Stimulated activated CD4-positive, alpha-beta T cell treated with anti-CD3 and anti-CD28 coated beads, Interleukin-15, amount 100 ng/mL, for 24 hours (primary cell): ENCODE measurements at regions not wholly inside any gene's neighbourhood (a gene's known extent, or its start where the extent isn't known, plus 50 kb on each side); places are given as distances from the start of the nearest gene placed in this dataset.

Experiments used
- DNase-seq: peaks from one replicate; pipeline ENCODE4 v3.0.0-alpha.2; 2020

DNA sequence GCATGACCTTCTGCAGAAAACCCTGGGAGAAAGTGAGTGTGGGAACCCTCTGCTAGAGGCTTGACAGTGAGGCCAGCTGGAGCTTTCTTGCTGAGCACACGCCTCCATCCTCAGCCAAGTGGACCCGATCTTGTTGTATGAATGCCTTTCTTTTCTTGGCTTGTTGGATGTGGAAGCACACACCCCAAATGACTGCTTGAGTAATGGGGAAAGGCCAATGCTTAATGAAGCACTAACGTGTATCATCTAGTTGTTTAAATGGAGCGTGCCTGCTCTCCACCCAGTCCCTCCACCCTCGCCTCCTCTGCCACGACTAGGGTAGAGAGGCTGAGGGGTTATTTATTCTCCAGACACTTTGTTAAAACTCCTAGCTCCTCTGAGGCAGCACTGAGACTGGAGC, 54.3 kb upstream of the IKBKE start:
- no peak for DNase-seq

DNA sequence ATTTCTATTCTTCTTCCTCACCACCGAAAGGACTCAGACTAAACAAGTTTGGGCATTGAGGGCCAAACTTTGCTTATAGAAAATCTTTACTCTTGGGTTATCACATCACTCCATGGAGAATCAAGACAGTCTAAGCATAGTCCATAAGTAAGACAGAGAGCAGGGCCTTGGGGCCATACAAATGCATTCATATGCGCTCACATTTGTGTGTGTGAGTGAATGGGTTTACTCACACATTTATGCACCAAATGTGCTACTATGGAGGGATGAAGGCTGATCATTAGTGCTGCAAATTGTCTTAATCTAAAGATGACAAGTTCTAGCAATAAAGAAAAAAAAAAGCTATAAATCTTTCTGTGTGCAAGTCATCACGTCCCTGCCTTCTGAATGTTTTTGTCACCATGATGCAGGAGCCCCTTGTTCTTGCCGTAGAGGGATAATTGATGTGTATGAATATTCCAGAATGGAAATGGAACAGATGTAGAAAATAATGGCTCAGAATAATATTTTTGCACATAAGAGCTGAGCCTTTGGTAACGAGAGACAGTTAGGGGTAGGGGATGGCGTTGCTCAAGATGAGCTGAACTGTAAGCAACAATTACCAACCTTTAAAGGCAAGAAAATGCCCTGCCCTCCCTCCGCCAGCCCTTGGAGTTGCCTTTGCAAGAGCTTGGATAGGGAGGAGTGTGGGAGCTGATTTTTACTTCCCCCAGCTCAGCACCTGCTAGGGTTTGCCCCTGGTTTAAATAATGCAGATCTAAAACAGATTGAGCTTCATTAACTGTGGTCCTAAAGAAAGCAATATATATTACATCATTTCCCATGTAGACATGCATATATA, 52.3 kb upstream of the IKBKE start:
- DNase-seq, result no peak

DNA sequence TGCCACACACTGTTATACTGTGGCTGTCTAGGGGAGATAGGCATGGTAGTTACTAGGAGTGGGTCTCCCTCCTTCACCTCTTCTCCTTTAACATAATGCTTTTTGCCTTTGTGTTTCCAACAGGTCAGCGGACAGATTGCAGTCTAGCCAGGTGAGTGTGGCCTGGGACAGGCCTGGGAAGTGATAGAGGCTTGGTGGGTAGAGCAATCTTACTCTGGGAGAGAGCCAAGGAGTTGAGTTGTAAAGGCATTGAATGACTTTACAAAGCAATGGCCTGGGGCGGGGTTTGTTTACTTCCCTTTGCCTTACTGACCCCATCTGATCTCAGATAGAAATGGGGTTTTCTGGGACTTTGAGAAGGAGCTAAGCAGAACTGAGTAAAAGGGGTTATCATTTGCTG, 51.0 kb upstream of the IKBKE start:
- no peak for DNase-seq

DNA sequence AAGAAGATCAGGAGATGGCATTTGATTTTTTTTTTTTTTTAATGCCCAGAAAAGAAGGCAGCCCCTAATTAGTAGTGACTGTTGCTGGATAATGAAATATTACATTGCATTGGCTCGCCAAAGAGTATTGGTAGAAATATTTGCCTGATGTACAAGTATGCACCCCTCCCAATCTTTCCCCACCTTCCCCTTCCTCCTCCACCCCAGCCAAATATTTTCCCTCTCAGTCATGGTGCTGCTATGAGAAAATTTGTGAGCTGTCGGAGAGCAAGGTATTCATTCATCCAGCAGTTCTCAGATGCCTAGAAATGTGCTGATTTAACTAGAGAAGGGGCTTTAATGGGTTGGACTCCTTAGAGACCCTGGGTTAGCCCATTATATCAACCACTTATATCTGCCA, 50.5 kb upstream of the IKBKE start:
- DNase-seq, result no peak

DNA sequence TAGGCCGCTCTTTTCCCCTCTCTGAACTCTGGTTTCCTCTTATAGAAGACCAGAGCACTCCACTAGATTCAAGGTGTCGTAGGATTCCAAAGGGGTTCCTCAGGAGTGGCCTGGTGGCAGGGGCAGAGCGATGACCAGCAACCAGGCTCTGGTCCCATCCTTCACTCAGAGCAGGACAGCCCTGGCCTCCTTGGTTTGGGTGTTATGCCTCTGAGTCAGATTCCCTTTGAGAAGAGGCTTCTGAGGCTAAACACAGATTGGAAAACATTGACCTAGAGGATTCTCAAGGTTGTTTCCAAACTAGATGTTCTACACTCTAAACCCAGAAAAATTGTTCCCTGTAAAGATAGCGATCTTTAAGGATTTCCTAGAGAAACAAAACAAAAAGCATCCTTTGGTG, 49.8 kb upstream of the IKBKE start:
- DNase-seq, result no peak
